HS-27A (cell line): ENCODE measurements at regions not wholly inside any gene's neighbourhood (a gene's known extent, or its start where the extent isn't known, plus 50 kb on each side); places are given as distances from the start of the nearest gene placed in this dataset.
"Not testable (repeated sequence)": the region's sequence is repeated elsewhere in the genome, so short reads cannot be mapped to it uniquely, and the experiment has no call there.

Experiments
- DNase-seq: peaks from one replicate; pipeline ENCODE4 v3.0.0-alpha.2; 2012; ENCODE audit warnings: low read depth, missing footprints

DNA sequence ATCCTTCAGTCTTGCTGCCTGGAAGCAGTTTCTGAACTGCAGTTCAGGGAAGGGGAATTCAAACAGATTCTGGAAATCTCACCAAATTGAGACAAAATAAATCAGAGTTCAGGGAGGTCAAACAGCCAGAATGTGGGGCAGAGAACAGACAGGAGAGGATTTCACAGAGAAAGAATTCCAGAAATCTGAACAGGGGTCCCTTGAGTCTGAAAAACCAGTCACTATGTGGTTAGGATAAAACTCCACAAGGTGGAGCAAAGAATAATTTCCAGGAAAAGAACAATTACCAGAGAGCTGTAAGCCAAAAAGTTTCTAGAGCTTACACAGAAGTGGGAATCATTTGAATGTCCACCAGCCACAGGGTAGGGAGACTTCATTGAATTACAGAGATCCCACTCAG, 84.7 kb downstream of the URB2 start:
- DNase-seq, result no peak

DNA sequence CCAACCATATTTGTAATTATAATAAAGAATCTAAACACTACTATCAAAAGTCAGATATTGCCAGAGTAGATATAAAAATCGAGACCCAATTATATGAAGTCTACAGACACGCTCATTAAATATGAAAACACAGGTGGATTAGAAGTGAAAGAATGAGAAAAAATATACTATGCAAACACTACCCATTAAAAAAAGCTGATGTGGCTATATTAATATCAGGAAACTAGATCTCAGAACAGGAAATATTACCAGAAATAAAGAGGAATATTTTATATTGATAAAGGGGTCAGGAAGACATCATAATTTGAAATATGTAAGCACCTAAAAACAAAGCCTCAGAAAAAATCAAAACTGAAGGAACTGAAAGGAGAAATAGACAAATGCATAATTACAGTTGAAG, 88.3 kb downstream of the URB2 start:
- no peak for DNase-seq

DNA sequence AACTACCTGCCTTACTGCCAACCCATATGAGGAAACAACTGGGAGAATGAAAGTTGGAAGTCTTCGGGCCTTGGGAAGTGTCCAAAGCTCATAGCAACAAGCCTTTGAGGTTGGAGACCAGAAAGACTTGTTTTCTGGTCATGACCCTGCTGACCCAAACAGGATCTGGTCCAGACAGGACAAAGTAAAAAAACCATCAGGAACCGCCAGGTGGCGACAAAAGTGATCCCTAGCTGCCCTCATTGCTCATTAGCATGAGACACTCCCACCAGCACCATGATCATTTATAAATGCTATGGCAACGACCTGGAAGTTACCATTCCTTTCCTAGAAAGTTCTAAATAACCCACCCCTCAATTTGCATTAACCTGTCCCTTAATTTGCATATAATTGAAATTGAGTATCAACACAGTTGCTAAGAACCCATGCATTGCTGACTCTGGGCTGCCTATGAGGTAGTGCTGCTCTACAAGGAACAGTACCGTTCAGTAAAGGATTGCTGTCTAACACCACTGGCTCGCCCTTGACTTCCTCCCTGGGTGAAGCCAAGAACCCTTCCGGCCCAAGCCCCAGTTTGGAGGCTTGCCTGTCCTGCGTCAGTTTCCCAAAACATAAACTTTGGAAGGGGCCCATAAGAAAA, 89.0 kb downstream of the URB2 start:
- DNase-seq, result peak; percentile 23

DNA sequence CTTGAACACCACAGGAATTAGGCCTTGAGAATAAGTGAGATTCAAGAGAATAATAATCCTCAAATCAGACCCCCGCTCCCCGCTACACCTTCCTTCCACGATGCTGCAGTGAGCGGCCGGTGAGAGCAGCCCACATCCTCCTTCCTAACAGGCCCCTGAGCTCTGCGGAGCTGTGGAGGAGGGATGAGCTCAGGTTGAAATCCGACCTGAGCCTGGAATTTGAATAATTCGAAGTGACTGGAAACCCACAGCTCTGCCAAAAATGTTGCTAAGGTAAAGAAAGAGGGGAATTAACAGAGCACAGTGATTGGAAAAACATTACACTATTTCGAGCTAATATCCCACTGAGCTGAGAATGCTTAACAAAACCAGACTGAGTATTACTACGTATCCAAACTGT, 90.0 kb downstream of the URB2 start:
- DNase-seq, result no peak

DNA sequence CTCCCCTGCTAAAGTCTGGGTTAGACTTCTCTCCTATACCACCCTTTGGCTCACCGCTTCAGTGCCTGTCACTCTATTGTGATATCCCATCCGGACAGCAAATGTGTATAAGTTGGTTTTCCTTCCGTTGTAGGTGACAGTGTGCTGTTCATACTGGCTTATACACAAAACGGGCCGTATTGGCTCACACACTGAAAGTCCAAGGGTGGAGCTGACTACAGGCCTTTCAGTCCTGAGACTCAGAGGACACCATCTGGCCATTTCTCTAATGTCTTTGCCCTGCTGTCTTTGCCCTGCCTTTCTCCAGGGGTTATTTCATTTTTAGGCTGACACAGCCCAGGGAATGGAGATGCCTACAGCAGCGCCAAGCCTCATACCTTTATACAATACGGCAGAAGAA, 90.7 kb downstream of the URB2 start:
- no peak for DNase-seq

DNA sequence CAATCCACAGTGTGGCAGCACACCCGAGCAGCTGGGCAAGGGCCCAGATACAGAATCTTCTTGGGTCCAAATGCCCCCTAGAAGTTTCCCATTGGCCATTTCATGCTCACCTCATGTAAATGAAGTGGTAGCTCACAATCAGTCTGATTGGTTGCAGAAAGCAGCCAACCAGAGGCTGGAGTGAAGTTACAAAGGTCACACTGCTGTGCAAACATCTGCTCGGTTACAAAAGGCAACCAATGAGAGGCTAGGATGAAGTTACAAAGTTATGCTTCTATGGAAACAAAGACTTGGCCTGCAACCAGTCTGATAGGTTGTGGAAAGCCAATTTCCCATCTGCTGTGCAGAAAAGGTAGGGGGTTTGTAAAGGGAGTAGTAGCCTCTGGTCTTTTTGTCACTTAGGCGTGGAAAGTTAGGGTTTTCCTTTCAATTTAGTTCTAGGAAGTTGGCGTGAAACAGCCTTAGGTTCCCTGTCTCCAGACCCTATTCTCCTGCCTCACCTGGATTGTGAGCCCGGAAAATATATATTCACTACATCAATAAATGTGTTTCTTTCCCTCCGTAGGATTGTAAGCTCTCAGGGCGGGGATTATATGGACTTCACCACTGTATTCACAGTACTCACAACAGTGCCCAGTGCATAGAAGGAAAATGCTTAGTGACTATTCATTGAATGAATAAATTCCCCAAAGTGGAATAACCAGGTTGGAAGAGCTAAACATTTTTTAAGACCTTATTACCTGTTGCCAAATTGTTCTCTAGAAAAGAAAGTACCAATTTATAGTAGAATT, 91.9 kb downstream of the URB2 start:
- no peak for DNase-seq

DNA sequence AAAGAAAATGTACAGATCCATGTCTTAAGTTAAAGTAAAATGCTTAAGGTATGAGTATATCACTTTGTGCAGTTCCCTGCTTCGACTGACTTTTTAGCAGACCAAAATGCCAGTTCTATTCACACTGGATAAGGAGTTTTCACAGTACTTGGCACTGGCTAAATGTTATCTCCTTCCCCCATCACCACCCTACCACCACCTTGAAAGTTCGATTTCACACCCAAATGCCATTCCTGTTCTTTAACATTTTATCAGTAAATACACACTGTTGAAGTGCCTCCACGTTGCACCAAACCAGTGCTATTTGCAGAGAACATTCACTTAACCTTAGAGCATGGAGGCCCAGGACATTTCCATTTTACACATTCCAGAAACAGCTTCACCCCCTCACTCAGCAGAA, 100.0 kb downstream of the URB2 start:
- no peak for DNase-seq

DNA sequence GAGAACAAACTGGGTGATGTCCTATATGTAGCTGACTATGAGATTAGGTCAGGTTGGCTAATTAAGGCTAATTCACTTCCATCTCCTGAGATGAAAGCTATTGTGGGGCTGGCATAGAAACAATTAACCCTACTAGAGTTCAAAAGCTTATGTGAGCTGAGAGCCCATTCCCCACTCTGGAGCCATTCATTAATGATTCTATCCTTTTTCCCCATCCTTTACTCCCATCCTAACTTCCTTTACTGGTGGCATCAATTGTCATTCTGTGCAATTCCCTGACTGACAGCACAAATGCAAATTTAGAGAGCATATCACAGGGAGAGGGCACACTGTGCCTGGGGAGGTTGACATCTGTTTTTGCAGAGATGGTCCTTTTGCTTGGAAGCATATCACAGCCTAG, 103.9 kb downstream of the URB2 start:
- DNase-seq, result no peak

DNA sequence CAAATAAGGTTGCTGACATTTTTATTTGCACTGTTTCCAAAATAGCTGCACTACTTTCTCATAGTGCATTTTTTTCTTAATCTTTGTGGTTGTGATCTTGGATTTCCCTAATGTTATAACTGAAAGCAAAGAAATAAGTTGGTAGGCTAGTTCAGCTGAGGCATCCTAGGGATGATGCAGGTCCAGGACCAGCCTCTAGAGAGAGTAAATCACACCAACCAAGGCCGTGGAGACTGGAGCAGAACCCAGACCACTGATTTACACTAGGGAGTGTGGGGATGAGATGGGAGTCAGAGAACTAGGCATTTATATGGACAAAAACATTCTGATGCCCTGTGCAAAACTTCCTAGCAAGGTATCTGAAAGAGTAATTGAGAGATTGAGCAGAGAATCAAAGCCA, 104.5 kb downstream of the URB2 start:
- no peak for DNase-seq

DNA sequence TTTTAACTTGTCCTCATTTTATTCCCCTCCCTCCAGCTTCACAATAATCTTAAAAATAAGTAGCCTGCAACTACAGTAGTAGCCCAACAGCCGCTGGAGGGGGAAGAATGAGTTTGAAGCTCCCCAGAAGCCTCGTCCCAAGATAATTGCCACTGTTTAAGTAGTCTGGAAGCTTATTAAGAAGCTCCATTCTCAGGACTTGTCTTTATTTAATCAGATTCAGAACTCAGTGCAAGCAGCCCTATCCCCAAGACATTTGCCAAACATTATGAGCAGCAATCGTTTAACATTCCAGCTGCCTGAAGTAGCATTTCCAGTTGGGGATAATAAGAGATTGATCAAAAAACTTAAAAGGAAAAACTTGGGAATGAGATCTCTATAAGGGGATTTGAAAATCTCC, 106.0 kb downstream of the URB2 start:
- no peak for DNase-seq

DNA sequence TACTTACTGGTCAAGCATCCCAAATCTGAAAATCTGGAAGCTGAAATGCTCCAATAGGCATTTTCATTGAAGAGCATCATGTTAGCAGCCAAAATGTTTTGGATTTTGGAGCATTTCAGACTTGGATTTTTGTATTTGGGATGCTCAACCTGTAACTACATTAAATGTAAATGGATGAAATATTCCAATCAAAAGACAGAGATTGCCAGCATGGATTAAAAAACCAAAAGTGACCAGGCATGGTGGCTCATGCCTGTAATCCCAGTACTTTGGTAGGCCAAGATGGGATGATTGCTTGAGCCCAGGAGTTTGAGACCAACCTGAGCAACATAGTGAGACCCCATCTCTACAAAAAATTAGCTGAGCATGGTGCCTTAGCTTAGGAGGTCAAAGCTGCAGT, 110.3 kb downstream of the URB2 start:
- no peak for DNase-seq

DNA sequence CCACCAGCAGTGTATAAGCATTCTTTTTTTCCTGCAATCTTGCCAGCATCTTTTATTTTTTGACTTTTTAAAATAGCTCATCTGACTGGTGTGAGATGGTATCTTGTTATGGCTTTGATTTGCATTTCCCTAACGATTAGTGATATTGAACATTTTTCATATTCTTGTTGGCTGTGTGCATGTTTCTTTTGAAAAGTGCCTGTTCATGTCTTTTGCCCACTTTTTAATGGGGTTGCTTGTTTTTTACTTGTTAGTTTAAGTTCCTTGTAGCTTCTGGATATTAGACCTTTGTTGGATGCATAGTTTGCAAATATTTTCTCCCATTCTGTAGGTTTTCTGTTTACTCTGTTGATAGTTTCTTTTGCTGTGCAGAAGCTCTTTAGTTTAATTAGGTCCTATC, 116.6 kb downstream of the URB2 start:
- not testable (repeated sequence) for DNase-seq

DNA sequence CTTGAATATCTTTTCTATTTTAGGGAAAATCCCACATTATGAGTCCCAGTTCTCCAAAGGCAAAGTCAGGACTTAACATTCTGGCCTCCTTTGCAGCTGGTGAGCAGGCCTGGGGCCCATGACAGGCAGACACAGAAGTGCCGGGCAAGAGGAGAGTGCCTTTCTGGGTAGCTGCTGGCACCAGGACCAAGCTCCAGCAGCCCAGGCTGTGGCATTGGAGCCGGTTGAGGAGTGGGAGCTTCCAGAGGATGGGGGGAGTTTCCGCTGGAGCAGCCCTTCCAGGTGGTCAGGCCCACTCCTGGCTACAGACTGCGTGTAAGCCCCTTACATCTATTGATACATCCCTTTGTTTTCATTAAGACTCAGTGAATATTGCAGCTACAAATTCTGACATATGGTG, 123.9 kb downstream of the URB2 start:
- no peak for DNase-seq

DNA sequence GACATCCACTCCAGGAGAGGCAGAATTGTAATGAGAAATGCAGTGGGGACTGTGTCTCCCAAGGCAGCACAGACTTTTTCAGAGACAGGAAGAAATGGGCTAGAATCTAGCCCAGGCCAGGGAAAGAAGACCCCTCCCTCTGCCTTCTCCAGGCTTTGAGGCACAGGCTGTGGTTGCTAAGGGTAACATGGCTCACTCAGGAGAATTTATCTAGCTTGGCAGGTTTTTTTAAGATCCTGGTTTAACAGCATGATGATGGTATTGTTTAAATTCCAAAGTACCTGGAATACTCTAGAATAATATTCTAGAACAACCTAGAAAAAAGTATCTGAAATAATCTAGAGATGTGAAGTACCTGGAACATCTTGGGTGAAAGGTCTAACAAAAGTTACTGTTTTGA, 125.6 kb downstream of the URB2 start:
- DNase-seq, result no peak

DNA sequence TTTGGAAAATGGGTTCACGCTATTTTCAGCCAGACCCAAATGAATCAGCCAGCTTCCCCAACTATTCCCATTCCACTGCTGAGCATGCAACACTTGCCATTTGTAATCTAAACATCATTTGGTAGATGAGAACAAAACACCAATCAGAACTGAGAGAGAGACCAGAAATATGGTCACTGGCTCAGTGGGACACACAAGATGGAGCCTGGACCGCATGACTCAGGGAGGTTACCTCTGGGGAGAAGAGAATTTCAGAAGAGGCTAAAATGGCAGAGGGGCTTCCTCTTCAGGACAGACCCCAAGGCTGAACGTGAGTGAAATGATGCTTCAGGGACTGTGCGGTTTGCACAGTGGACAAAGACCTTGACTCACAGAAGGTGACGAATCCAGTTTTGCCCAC, 126.6 kb downstream of the URB2 start:
- no peak for DNase-seq

DNA sequence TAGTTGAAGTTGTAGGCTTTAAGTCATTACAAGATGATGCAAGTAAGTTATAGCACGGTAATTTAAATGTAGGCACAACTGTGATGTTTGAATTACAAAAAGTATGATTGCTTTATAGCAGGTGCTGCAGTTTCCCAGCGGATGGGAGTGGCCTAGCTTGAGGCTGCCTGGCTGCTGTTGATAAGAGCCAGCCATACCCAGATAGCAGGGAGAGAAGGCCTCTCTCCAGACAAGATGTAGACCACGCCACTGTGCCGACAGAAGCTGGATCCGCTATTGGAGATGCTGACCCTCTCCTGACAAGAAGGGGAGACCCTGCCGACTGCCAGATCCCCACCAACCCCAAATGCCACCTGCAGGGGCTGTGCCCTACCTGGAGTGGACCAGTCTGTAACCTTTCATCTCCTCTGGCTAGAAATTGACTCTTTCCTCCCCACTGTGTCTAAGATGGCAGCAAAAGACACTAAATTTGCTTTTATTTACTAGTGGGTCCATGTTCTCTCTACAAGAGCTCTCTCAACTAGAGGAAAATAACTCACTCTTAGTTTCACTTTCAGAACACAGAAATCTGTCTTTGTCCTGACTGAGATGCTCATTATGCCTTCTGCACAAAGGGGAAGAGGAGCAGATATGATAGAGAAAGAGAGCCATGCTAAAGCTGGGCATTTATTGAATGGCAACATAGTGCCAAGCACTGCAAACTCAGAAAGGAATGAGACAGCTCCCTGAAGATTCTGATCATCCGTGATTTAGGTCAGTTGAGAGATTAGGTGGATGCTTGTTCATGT, 127.9 kb downstream of the URB2 start:
- DNase-seq, result no peak

DNA sequence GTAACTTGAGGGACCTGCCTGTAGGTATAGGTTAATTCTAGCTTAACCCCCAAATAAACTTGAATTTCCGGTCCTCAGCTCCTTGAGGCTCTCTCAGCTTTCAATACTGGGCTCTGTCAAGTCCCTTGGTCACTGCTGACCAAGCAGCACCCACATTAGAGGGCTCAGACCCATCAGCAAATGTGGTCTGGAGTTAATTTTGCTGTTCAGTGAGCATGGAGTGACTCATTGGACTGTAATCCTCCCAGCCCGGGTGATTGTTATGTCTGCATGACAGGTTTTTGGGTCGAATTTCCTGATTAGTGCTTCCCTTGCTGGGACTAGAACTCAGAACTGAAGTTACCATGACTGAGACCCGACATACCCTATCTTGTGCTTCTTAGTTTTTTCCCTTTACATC, 130.6 kb downstream of the URB2 start:
- no peak for DNase-seq

DNA sequence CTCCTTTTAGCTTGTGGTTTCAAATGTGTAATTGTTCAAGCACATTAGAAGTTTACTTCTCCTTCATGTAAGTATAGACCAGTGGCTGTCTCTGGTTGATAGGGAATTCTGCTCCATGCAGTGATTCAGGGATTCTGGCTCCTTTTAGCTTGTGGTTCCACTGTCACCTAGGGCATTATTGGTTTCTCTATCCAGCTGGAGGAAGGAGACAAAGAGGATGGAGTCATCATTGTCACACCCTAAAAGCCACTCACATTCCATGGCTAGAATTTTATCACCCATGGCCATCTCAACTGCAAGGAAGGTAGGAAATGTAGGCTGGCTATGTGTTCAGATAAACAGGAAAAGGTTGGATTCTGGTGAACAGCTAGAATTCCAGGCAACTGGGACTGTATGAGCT, 131.2 kb downstream of the URB2 start:
- no peak for DNase-seq

DNA sequence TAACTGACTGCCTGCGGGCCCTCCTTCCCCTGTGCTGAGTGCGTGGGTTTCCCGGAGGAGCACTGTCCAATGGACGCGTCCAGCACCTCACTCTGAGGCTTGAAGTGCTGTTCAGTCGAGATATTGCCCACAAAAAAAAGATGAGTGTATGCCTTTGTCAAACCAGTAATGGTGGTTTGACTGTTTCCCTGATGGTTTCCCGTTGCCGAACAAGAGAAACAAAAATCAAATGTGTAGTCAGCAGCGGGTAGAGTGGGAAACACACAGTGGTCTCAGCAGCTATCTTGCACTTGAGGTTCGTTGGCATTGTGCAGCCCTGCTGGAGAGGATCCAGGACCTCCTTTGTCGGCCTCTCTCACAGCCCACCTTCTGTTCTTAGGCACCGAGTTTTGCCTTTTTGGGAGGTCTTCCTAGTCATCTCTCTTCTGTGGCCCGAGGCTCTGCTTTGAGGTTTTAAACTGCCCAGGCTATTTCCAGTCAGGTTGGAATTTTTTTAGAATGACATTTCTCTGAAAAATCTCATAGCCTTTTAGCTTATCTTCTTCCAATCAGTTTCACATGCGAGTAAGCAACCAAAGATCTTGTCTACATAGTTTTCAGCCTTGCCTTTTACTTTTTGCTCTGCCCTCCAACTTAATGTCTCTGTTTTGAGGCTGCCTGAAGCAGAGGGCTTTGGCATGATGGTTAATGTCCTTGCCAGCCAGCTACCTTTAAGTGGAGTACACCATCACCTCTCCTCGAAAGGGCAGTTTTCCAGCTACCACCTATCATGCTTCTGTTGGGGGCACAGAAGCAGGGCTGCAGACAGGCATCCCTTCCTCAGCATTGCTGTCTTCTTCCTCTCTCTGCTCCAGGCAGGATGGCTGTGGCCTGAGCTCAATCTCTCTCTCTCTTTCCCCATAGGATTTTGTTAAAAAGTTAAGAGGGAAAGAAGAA, 132.3 kb downstream of the URB2 start:
- no peak for DNase-seq

DNA sequence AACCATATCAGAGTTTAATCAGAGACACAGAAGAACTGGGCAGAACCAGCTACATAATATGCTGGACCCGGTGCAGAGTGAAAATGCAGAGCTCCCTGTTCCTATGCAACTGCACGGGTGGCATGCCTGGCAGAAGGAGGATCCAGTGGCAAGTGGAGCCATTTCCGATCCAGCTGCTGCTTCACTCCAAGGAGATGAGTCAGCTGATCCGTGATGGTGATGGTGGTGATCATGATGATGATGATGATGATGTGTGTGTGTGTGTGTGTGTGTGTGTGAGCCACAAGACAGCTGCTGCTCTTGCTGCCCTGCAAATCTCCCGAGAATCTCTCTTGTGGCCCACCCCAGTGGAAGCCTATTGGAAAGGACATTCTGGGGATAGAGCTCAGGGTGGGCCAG, 133.0 kb downstream of the URB2 start:
- no peak for DNase-seq

DNA sequence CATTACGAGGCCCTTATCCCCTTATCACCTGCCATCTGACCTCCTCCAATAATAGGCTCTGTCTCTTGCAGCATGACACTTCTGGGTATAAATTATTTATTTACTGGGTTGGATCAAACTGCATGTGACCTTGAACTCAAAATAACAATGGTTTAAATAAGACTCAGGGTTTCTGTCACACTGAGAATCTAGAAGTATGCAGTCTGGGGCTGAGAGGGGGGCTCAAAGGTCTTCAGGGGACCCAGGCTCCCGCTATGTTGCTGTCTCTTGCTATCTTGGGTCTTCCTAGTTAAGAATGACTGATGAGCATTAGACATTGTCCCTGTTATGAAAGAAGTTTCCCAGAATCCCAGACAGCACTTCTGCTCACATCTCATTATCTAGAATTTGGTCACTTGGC, 133.5 kb downstream of the URB2 start:
- DNase-seq, result no peak

DNA sequence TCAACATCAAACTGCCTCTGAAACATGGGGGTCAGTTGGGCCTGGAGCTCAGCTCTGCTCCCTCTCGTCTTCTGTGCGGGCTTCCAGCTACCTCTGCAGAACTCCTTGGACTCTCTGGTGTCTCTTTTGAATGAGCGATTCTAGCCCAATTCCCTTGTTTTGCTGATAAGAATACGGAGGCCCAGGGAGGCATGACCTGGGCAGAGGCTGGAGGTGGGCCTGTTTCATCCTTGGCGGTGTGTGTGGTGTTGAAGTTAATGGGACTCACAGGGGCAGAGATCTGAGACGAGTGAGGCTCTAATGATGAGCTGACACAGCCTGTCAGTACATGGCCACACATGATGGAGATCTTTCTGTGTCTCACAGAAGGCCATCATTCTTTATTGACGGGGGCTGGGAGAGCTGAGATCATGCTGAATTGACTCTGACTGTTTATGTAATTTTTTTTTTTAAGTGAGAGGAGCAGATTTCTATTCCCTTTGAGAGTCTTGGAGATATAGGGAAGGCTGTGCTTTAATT, 134.5 kb downstream of the URB2 start:
- DNase-seq, result no peak
